HG02870 (cell line): ENCODE measurements at regions not wholly inside any gene's neighbourhood (a gene's known extent, or its start where the extent isn't known, plus 50 kb on each side); places are given as distances from the start of the nearest gene placed in this dataset.
"Not testable (repeated sequence)": the region's sequence is repeated elsewhere in the genome, so short reads cannot be mapped to it uniquely, and the experiment has no call there.

Source experiments
- ATAC-seq: cut with Tn5 transposase; IDR thresholded peaks from one replicate; pipeline ENCODE4 v1.9.1; 2021; ENCODE audit warnings: mild to moderate bottlenecking, moderate library complexity; ENCODE audit not compliant: unreplicated experiment

GRCh38 chr16:60077861-60078260 is 1343.7 kb upstream of the GOT2 start:
- no peak for ATAC-seq

GRCh38 chr16:60074378-60074777 is 1340.3 kb upstream of the GOT2 start:
- ATAC-seq = no peak

GRCh38 chr16:60073376-60073775 is 1339.3 kb upstream of the GOT2 start:
- no peak for ATAC-seq

- ATAC-seq = no peak
Measured at GRCh38 chr16:60064026-60064425, 1329.9 kb upstream of the GOT2 start.

GRCh38 chr16:60061396-60061795 is 1327.3 kb upstream of the GOT2 start:
- no peak for ATAC-seq

GRCh38 chr16:60060731-60061130 is 1326.6 kb upstream of the GOT2 start:
- no peak for ATAC-seq

- no peak for ATAC-seq
Measured at GRCh38 chr16:60059141-60059540, 1325.0 kb upstream of the GOT2 start.

- no peak for ATAC-seq
Measured at GRCh38 chr16:60041671-60042070, 1307.6 kb upstream of the GOT2 start.

GRCh38 chr16:60031740-60032139 is 1297.6 kb upstream of the GOT2 start:
- ATAC-seq = no peak

- ATAC-seq = no peak
Measured at GRCh38 chr16:60027351-60027750, 1293.2 kb upstream of the GOT2 start.

GRCh38 chr16:60013076-60013475 is 1279.0 kb upstream of the GOT2 start:
- no peak for ATAC-seq

GRCh38 chr16:60001523-60001922 is 1267.4 kb upstream of the GOT2 start:
- ATAC-seq = no peak

- ATAC-seq = no peak
Measured at GRCh38 chr16:59997706-59998105, 1263.6 kb upstream of the GOT2 start.

GRCh38 chr16:59993101-59993500 is 1259.0 kb upstream of the GOT2 start:
- no peak for ATAC-seq

GRCh38 chr16:59991171-59991570 is 1257.1 kb upstream of the GOT2 start:
- ATAC-seq = no peak

- no peak for ATAC-seq
Measured at GRCh38 chr16:59988591-59988990, 1254.5 kb upstream of the GOT2 start.

GRCh38 chr16:59975953-59976352 is 1241.8 kb upstream of the GOT2 start:
- no peak for ATAC-seq

- ATAC-seq = no peak
Measured at GRCh38 chr16:59973966-59974365, 1239.8 kb upstream of the GOT2 start.

- ATAC-seq = no peak
Measured at GRCh38 chr16:59971264-59971663, 1237.1 kb upstream of the GOT2 start.

- no peak for ATAC-seq
Measured at GRCh38 chr16:59964232-59964924, 1230.3 kb upstream of the GOT2 start.

- ATAC-seq = no peak
Measured at GRCh38 chr16:59959311-59959710, 1225.2 kb upstream of the GOT2 start.

GRCh38 chr16:59950431-59950830 is 1216.3 kb upstream of the GOT2 start:
- ATAC-seq = no peak

- ATAC-seq = not testable (repeated sequence)
Measured at GRCh38 chr16:59944041-59944440, 1209.9 kb upstream of the GOT2 start.
